Mucosa of rectum (tissue), 2 donors: ENCODE measurements at regions not wholly inside any gene's neighbourhood (a gene's known extent, or its start where the extent isn't known, plus 50 kb on each side); places are given as distances from the start of the nearest gene placed in this dataset.
"Not testable (repeated sequence)": the region's sequence is repeated elsewhere in the genome, so short reads cannot be mapped to it uniquely, and the experiment has no call there.

Experiments used
- H3K27ac ChIP-seq, 2 donors: one replicate each; pipeline ENCODE4 v1.7.0; 2013; ENCODE audit warnings: inconsistent platforms in 2 of 2, low read depth in 2 of 2, low read length in 2 of 2
- H3K27me3 ChIP-seq, 2 donors: one replicate each; pipeline ENCODE4 v1.7.0; 2013; ENCODE audit warnings: low read length in 2 of 2; ENCODE audit not compliant: control insufficient read depth in 2 of 2, insufficient read depth in 2 of 2
- H3K36me3 ChIP-seq, 2 donors: one replicate each; pipeline ENCODE4 v1.7.0; 2013; ENCODE audit warnings: low read length in 2 of 2; ENCODE audit not compliant: control insufficient read depth in 2 of 2, insufficient read depth in 2 of 2
- H3K4me1 ChIP-seq, 2 donors: one replicate each; pipeline ENCODE4 v1.7.0; 2013; ENCODE audit warnings: low read length in 2 of 2, mild to moderate bottlenecking in 1 of 2; ENCODE audit not compliant: control insufficient read depth in 2 of 2, insufficient read depth in 2 of 2
- H3K4me3 ChIP-seq, 2 donors: one replicate each; pipeline ENCODE4 v1.7.0; 2013; ENCODE audit warnings: low read length in 2 of 2
- H3K9ac ChIP-seq, 2 donors: one replicate each; pipeline ENCODE4 v1.7.0; 2013; ENCODE audit warnings: low read length in 2 of 2, low read depth in 1 of 2, mild to moderate bottlenecking in 1 of 2
- H3K9me3 ChIP-seq, 2 donors: one replicate each; pipeline ENCODE4 v1.7.0; 2013; ENCODE audit warnings: low read length in 2 of 2; ENCODE audit not compliant: control insufficient read depth in 2 of 2
- donor health status: healthy.
- donor health status: Normal muscosa, but diverticular disease.

GRCh38 chr13:50753221-50753620 lies 90.3 kb downstream of the DLEU7 start:
- not testable (repeated sequence) for H3K36me3 ChIP-seq, H3K4me1 ChIP-seq, H3K4me3 ChIP-seq

GRCh38 chr13:50755862-50756685 lies 87.4 kb downstream of the DLEU7 start:
- not testable (repeated sequence) for H3K36me3 ChIP-seq, H3K4me1 ChIP-seq, H3K9me3 ChIP-seq, H3K27me3 ChIP-seq, H3K4me3 ChIP-seq, H3K9ac ChIP-seq, H3K27ac ChIP-seq

More at GRCh38 chr13:50753221-50753620, 90.3 kb downstream of the DLEU7 start:
- H3K27me3 ChIP-seq, H3K9ac ChIP-seq, H3K9me3 ChIP-seq, H3K27ac ChIP-seq: not testable (repeated sequence)

- Histone ChIP-seq H3K36me3 (no peaks in the 10 kb centered on the region), H3K9me3 (no peaks in the 10 kb centered on the region), H3K27ac (no peak overlapping the region), H3K4me3 (no peak overlapping the region), H3K27me3 (no peaks in the 10 kb centered on the region), H3K4me1 (no peaks in the 10 kb centered on the region), H3K9ac (no peak overlapping the region)
Measured at GRCh38 chr13:50757008-50757407, 86.5 kb downstream of the DLEU7 start.

GRCh38 chr13:50758796-50759195 lies 84.7 kb downstream of the DLEU7 start:
- H3K4me1 ChIP-seq = no peaks in the 10 kb centered on the region
- H3K9me3 ChIP-seq = no peaks in the 10 kb centered on the region
- H3K27me3 ChIP-seq = no peaks in the 10 kb centered on the region
- no peaks in the 10 kb centered on the region for H3K36me3 ChIP-seq
- no peak overlapping the region for H3K9ac ChIP-seq
- no peak overlapping the region for H3K4me3 ChIP-seq
- no peak overlapping the region for H3K27ac ChIP-seq

- Histone ChIP-seq H3K27me3 (no peaks in the 10 kb centered on the region), H3K36me3 (no peaks in the 10 kb centered on the region), H3K9me3 (no peaks in the 10 kb centered on the region), H3K4me3 (no peak overlapping the region), H3K4me1 (no peaks in the 10 kb centered on the region), H3K9ac (no peak overlapping the region), H3K27ac (no peak overlapping the region)
Measured at GRCh38 chr13:50760751-50761150, 82.7 kb downstream of the DLEU7 start.

DNA sequence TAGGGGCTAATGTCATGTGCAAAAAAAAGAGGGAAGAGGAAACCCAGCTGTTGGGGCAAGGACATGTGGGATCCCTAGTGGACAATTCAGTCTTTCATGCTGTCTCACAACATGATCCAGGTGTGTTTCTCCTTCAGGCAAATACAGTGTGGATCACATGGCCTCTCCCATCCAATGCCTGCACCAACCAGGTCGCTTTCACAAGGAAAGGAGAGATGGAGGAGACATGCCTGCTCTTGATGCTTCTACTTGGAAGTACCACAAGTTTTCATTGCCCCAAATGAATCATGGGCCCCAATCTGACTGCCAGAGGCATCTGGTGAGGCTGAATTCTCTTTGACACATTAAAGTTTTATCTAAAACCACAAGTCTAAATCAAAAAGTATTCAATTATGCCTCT lies 82.1 kb downstream of the DLEU7 start:
- no peak overlapping the region for H3K4me3 ChIP-seq
- H3K27me3 ChIP-seq = no peaks in the 10 kb centered on the region
- H3K9ac ChIP-seq = no peak overlapping the region
- H3K9me3 ChIP-seq = no peaks in the 10 kb centered on the region
- no peaks in the 10 kb centered on the region for H3K4me1 ChIP-seq
- no peaks in the 10 kb centered on the region for H3K36me3 ChIP-seq
- no peak overlapping the region for H3K27ac ChIP-seq

DNA sequence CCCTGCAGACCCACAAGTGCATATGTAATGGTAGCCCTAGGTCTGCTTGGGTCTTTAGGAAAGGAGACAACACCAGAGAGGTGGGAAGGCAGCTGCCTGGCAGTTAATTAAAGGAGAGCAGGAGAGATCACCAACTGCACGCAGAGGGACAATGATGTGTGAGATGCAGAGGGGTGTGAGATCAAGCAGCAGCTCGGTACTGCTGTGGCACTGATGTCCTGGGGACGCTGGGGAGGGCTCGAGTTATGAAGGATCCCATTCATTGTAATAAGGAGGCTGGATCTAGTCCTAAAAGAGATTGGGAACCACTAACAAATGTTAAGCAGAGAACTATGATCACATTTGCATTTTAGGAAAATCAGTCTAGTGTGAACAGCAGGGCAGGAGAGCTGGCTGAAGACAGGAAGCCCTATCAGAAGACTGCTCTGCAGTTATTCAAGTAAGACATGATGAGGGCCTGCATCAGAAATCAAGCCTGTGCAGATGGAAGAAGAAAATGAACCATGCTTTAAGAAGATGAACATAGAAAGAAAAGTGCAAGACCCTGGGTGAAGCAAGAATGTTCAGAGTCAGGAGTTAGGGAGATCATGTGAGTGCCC lies 80.4 kb downstream of the DLEU7 start:
- no peak overlapping the region for H3K9ac ChIP-seq
- H3K4me3 ChIP-seq = no peak overlapping the region
- H3K36me3 ChIP-seq = no peaks in the 10 kb centered on the region
- H3K27ac ChIP-seq = no peak overlapping the region
- H3K4me1 ChIP-seq = no peaks in the 10 kb centered on the region
- no peaks in the 10 kb centered on the region for H3K9me3 ChIP-seq
- no peaks in the 10 kb centered on the region for H3K27me3 ChIP-seq

DNA sequence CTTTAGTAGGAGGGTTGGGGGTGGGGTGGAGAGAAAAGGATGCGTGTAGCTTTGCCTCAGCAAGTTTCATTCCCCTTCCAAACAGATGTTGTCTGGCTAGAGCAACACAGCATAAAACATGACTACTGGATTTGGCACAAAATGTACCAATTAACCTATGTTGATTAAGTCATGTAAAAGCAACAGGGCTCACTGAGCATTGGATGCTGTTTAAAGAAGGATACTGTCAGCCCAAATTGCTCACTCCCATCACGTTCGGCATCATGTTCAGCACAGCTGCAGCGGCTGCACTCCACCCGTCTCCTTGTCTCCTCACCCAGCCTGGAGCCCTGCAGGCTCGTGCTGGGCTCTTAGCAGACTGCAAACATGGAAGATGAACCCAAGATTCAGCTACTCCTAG lies 77.5 kb downstream of the DLEU7 start:
- Histone ChIP-seq H3K4me1 (no peaks in the 10 kb centered on the region), H3K27me3 (no peaks in the 10 kb centered on the region), H3K9ac (no peak overlapping the region), H3K9me3 (no peaks in the 10 kb centered on the region), H3K4me3 (no peak overlapping the region), H3K27ac (no peak overlapping the region), H3K36me3 (no peaks in the 10 kb centered on the region)

DNA sequence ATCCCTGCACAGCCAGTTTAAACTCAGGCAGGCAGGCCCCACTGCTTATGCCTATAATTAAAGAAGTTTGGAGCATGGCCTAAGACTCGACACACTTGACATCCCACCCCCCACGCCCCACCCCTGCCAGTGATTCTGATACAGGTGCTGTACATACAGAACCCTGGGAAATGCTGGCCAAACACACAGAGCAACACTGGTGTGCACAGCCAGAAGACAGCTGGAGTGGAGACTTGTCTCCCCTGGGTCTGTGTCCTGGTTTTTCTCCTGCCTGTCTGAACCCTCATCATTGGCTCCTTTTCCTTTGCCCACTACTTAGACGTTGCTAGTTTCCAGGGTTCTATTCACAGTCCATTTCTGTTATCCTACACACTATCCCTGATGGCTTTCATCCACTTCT lies 76.8 kb downstream of the DLEU7 start:
- Histone ChIP-seq H3K4me3 (no peak overlapping the region), H3K27me3 (no peaks in the 10 kb centered on the region), H3K9ac (no peak overlapping the region), H3K27ac (no peak overlapping the region), H3K36me3 (no peaks in the 10 kb centered on the region), H3K4me1 (no peaks in the 10 kb centered on the region), H3K9me3 (no peaks in the 10 kb centered on the region)

GRCh38 chr13:50772881-50773280 lies 70.6 kb downstream of the DLEU7 start:
- not testable (repeated sequence) for H3K4me3 ChIP-seq, H3K36me3 ChIP-seq, H3K27me3 ChIP-seq, H3K9me3 ChIP-seq, H3K9ac ChIP-seq, H3K27ac ChIP-seq, H3K4me1 ChIP-seq
